HG03575 (cell line): ENCODE measurements at regions not wholly inside any gene's neighbourhood (a gene's known extent, or its start where the extent isn't known, plus 50 kb on each side); places are given as distances from the start of the nearest gene placed in this dataset.

Experiments
- ATAC-seq: cut with Tn5 transposase; IDR thresholded peaks from one replicate; pipeline ENCODE4 v1.9.1; 2021; ENCODE audit not compliant: unreplicated experiment, insufficient number of reproducible peaks, low FRiP score; ENCODE audit errors: extremely low read depth

- ATAC-seq: no peak
Observed at GRCh38 chr17:77734371-77735080, 224.0 kb upstream of the TNRC6C start.

- no peak for ATAC-seq
Observed at GRCh38 chr17:77735081-77735565, 223.4 kb upstream of the TNRC6C start.

- ATAC-seq: no peak
Observed at GRCh38 chr17:77735566-77736198, 222.8 kb upstream of the TNRC6C start.

GRCh38 chr17:77736199-77736585, 222.3 kb upstream of the TNRC6C start:
- no peak for ATAC-seq

GRCh38 chr17:77736721-77737120, 221.8 kb upstream of the TNRC6C start:
- ATAC-seq: no peak

GRCh38 chr17:77737442-77738265, 220.8 kb upstream of the TNRC6C start:
- ATAC-seq: no peak

- no peak for ATAC-seq
Observed at GRCh38 chr17:77738751-77739531, 219.6 kb upstream of the TNRC6C start.

- no peak for ATAC-seq
Observed at GRCh38 chr17:77740481-77740880, 218.0 kb upstream of the TNRC6C start.

- ATAC-seq: no peak
Observed at GRCh38 chr17:77741109-77741508, 217.4 kb upstream of the TNRC6C start.

- no peak for ATAC-seq
Observed at GRCh38 chr17:77742579-77742978, 215.9 kb upstream of the TNRC6C start.

- ATAC-seq: no peak
Observed at GRCh38 chr17:77744066-77744988, 214.2 kb upstream of the TNRC6C start.

- ATAC-seq: no peak
Observed at GRCh38 chr17:77745702-77746101, 212.8 kb upstream of the TNRC6C start.

- ATAC-seq: no peak
Observed at GRCh38 chr17:77746393-77746792, 212.1 kb upstream of the TNRC6C start.

GRCh38 chr17:77746896-77747554, 211.5 kb upstream of the TNRC6C start:
- ATAC-seq: no peak

GRCh38 chr17:77748436-77748835, 210.1 kb upstream of the TNRC6C start:
- no peak for ATAC-seq

- ATAC-seq: no peak
Observed at GRCh38 chr17:77749321-77749751, 209.2 kb upstream of the TNRC6C start.

GRCh38 chr17:77749989-77750388, 208.5 kb upstream of the TNRC6C start:
- ATAC-seq: no peak
